ENCODE measurements at regions not wholly inside any gene's neighbourhood (a gene's known extent, or its start where the extent isn't known, plus 50 kb on each side); places are given as distances from the start of the nearest gene placed in this dataset.

GRCh38 chr16:61233713-61234112 lies 802.5 kb downstream of the CDH8 start:
- no peaks in the 10 kb centered on the region for H3F3A ChIP-seq (ENCODE audit: insufficient read depth)
- H3K79me2 ChIP-seq (ENCODE audit: insufficient read depth): no peaks in the 10 kb centered on the region
- no peak for DNase-seq
- no peak overlapping the region for H3K9ac ChIP-seq
- in situ Hi-C loops (cut with MboI): no loop called here
- no peaks in the 10 kb centered on the region for H3K9me2 ChIP-seq (ENCODE audit: insufficient read depth)
- H3K27me3 ChIP-seq (replicated peaks; ENCODE audit: insufficient read depth): no peaks in the 10 kb centered on the region
- no peak overlapping the region for H2AFZ ChIP-seq
- H3K36me3 ChIP-seq (ENCODE audit: low read depth): no peaks in the 10 kb centered on the region
- H3K4me3 ChIP-seq: no peak overlapping the region
- H3K27ac ChIP-seq: no peak overlapping the region
- H3K4me2 ChIP-seq (ENCODE audit: unreplicated experiment): no peak overlapping the region
- H3K9me3 ChIP-seq (ENCODE audit: low read depth): no peaks in the 10 kb centered on the region
- 0 to 3% methylated on average over 3 of the region's 3 CpGs for WGBS, 2 experiments (ENCODE audit: low coverage in 1 of 2, low lambda C conversion rate in 2 of 2, missing lambda C conversion rate in 2 of 2)
- no peaks in the 10 kb centered on the region for H4K20me1 ChIP-seq (ENCODE audit: insufficient read depth)
- H3K4me1 ChIP-seq (ENCODE audit: insufficient read depth): no peaks in the 10 kb centered on the region
- no peak for TF ChIP-seq EZH2phosphoT487 (IDR thresholded peaks at IDR 0.05; ENCODE audit: insufficient read depth, low read depth)
- no peak for TF ChIP-seq EZH2 (IDR thresholded peaks at IDR 0.05; ENCODE audit: insufficient read depth, poor library complexity, severe bottlenecking)

GRCh38 chr16:61228371-61228770 lies 807.9 kb downstream of the CDH8 start:
- H3K27me3 ChIP-seq (replicated peaks; ENCODE audit: insufficient read depth): no peaks in the 10 kb centered on the region
- H2AFZ ChIP-seq: no peak overlapping the region
- WGBS, 2 experiments (ENCODE audit: low coverage in 1 of 2, low lambda C conversion rate in 2 of 2, missing lambda C conversion rate in 2 of 2): 0 to 3% methylated on average over 1 of the region's 1 CpG

GRCh38 chr16:61215605-61216004 lies 820.6 kb downstream of the CDH8 start:
- in situ Hi-C loops (cut with MboI): no loop called here
- Histone ChIP-seq H3K79me2 (ENCODE audit: insufficient read depth) (no peaks in the 10 kb centered on the region), H3K9me3 (ENCODE audit: low read depth) (no peaks in the 10 kb centered on the region), H3K27me3 (replicated peaks; ENCODE audit: insufficient read depth) (no peaks in the 10 kb centered on the region), H3K36me3 (ENCODE audit: low read depth) (no peaks in the 10 kb centered on the region), H4K20me1 (ENCODE audit: insufficient read depth) (no peaks in the 10 kb centered on the region), H3K4me1 (ENCODE audit: insufficient read depth) (no peaks in the 10 kb centered on the region), H3K27ac (no peak overlapping the region), H3K4me2 (ENCODE audit: unreplicated experiment) (no peak overlapping the region), H3K9me2 (ENCODE audit: insufficient read depth) (no peaks in the 10 kb centered on the region), H2AFZ (no peak overlapping the region), H3F3A (ENCODE audit: insufficient read depth) (no peaks in the 10 kb centered on the region), H3K4me3 (no peak overlapping the region), H3K9ac (no peak overlapping the region)
- 11 to 17% methylated on average over 3 of the region's 3 CpGs for WGBS, 2 experiments (ENCODE audit: low coverage in 1 of 2, low lambda C conversion rate in 2 of 2, missing lambda C conversion rate in 2 of 2)
- TF ChIP-seq EZH2phosphoT487 (IDR thresholded peaks at IDR 0.05; ENCODE audit: insufficient read depth, low read depth): no peak
- no peak for TF ChIP-seq EZH2 (IDR thresholded peaks at IDR 0.05; ENCODE audit: insufficient read depth, poor library complexity, severe bottlenecking)
- no peak for DNase-seq

More at GRCh38 chr16:61228371-61228770, 807.9 kb downstream of the CDH8 start:
- Histone ChIP-seq H3K36me3 (ENCODE audit: low read depth) (no peaks in the 10 kb centered on the region), H3K9me2 (ENCODE audit: insufficient read depth) (no peaks in the 10 kb centered on the region), H3K79me2 (ENCODE audit: insufficient read depth) (no peaks in the 10 kb centered on the region), H3K4me3 (no peak overlapping the region), H4K20me1 (ENCODE audit: insufficient read depth) (no peaks in the 10 kb centered on the region), H3K9ac (no peak overlapping the region), H3K9me3 (ENCODE audit: low read depth) (no peaks in the 10 kb centered on the region), H3K27ac (no peak overlapping the region), H3F3A (ENCODE audit: insufficient read depth) (no peaks in the 10 kb centered on the region), H3K4me2 (ENCODE audit: unreplicated experiment) (no peak overlapping the region), H3K4me1 (ENCODE audit: insufficient read depth) (no peaks in the 10 kb centered on the region)
- no peak for DNase-seq
- in situ Hi-C loops (cut with MboI): no loop called here
- no peak for TF ChIP-seq EZH2 (IDR thresholded peaks at IDR 0.05; ENCODE audit: insufficient read depth, poor library complexity, severe bottlenecking)
- TF ChIP-seq EZH2phosphoT487 (IDR thresholded peaks at IDR 0.05; ENCODE audit: insufficient read depth, low read depth): no peak

- Histone ChIP-seq H4K20me1 (ENCODE audit: insufficient read depth) (no peaks in the 10 kb centered on the region), H3K27me3 (replicated peaks; ENCODE audit: insufficient read depth) (no peaks in the 10 kb centered on the region), H3K4me3 (no peak overlapping the region), H3K79me2 (ENCODE audit: insufficient read depth) (no peaks in the 10 kb centered on the region), H2AFZ (no peak overlapping the region), H3K9me2 (ENCODE audit: insufficient read depth) (no peaks in the 10 kb centered on the region), H3F3A (ENCODE audit: insufficient read depth) (no peaks in the 10 kb centered on the region), H3K4me1 (ENCODE audit: insufficient read depth) (no peaks in the 10 kb centered on the region), H3K4me2 (ENCODE audit: unreplicated experiment) (no peak overlapping the region), H3K9me3 (ENCODE audit: low read depth) (no peaks in the 10 kb centered on the region), H3K27ac (no peak overlapping the region), H3K36me3 (ENCODE audit: low read depth) (no peaks in the 10 kb centered on the region), H3K9ac (no peak overlapping the region)
- WGBS, 2 experiments (ENCODE audit: low coverage in 1 of 2, low lambda C conversion rate in 2 of 2, missing lambda C conversion rate in 2 of 2): 25 to 34% methylated on average over 3 of the region's 3 CpGs
- DNase-seq: no peak
- in situ Hi-C loops (cut with MboI): no loop called here
- TF ChIP-seq EZH2 (IDR thresholded peaks at IDR 0.05; ENCODE audit: insufficient read depth, poor library complexity, severe bottlenecking) (no peak), EZH2phosphoT487 (IDR thresholded peaks at IDR 0.05; ENCODE audit: insufficient read depth, low read depth) (no peak)
These were observed 821.5 kb downstream of the CDH8 start for GRCh38 chr16:61214780-61215179.

- DNase-seq: no peak
- in situ Hi-C loops (cut with MboI): no loop called here
- Histone ChIP-seq H3K4me2 (ENCODE audit: unreplicated experiment) (no peak overlapping the region), H3K9ac (no peak overlapping the region), H3K4me3 (no peak overlapping the region), H4K20me1 (ENCODE audit: insufficient read depth) (no peaks in the 10 kb centered on the region), H3K9me2 (ENCODE audit: insufficient read depth) (no peaks in the 10 kb centered on the region), H3K79me2 (ENCODE audit: insufficient read depth) (no peaks in the 10 kb centered on the region), H3K9me3 (ENCODE audit: low read depth) (no peaks in the 10 kb centered on the region), H3K27me3 (replicated peaks; ENCODE audit: insufficient read depth) (no peaks in the 10 kb centered on the region), H3F3A (ENCODE audit: insufficient read depth) (no peaks in the 10 kb centered on the region), H2AFZ (no peak overlapping the region), H3K36me3 (ENCODE audit: low read depth) (no peaks in the 10 kb centered on the region), H3K4me1 (ENCODE audit: insufficient read depth) (no peaks in the 10 kb centered on the region), H3K27ac (no peak overlapping the region)
- no peak for TF ChIP-seq EZH2phosphoT487 (IDR thresholded peaks at IDR 0.05; ENCODE audit: insufficient read depth, low read depth)
- TF ChIP-seq EZH2 (IDR thresholded peaks at IDR 0.05; ENCODE audit: insufficient read depth, poor library complexity, severe bottlenecking): no peak
These were observed 826.2 kb downstream of the CDH8 start for GRCh38 chr16:61210076-61210475.
